ENCODE measurements at regions not wholly inside any gene's neighbourhood (a gene's known extent, or its start where the extent isn't known, plus 50 kb on each side); places are given as distances from the start of the nearest gene placed in this dataset.

DNA sequence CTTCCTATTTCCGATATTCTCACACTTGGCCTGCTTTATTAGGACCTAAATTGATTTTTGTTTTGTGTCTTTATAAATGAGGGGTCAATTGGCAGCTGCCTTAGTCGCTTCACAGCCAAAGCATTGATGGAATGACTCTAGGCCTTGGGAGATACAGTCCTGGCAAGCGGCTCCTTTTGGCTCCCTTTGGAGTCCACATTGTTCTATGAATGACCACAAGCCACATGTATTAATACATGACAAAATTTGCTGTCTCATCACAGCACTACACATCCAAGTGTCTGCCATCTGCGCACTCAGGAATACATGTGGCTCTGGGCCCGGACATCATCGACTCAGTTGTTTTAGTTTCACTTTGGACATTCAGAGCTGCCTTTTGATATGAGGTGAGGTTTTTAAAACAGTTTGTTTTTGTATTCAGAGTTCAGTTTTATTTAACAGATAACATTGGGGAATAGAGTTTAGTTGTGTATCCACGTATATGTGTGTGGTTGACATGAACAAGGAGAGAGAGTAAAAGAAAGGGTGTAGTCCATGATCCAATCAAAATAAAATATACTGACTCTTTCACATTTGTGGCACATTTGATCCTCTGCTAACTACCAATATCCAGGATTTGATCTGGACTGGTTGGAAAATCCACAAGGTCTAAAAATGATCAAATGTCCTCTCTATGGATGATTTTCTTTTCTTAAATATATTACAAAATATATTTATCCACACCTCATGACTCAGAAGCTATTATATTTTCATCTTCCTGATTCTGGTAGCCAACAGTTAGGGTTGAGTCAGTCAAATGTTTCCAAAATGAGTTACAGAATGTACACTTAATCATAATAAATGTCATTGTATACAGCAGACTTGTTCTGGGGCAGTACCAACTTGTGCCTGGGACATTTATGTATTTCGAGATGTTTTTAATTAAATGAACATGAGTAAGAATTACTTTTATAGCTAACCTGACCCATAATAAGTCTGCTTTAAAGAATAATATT, 114.0 kb upstream of the MTAP start:
- TF ChIP-seq, protein P1, sequence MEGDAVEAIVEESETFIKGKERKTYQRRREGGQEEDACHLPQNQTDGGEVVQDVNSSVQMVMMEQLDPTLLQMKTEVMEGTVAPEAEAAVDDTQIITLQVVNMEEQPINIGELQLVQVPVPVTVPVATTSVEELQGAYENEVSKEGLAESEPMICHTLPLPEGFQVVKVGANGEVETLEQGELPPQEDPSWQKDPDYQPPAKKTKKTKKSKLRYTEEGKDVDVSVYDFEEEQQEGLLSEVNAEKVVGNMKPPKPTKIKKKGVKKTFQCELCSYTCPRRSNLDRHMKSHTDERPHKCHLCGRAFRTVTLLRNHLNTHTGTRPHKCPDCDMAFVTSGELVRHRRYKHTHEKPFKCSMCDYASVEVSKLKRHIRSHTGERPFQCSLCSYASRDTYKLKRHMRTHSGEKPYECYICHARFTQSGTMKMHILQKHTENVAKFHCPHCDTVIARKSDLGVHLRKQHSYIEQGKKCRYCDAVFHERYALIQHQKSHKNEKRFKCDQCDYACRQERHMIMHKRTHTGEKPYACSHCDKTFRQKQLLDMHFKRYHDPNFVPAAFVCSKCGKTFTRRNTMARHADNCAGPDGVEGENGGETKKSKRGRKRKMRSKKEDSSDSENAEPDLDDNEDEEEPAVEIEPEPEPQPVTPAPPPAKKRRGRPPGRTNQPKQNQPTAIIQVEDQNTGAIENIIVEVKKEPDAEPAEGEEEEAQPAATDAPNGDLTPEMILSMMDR (IDR thresholded peaks at IDR 0.05; ENCODE audit: borderline replicate concordance, extremely low read depth, insufficient read depth), result no peak
- no peak overlapping the region for H3K27ac ChIP-seq (ENCODE audit: low read depth in 2 of 2, low read length in 2 of 2)
- H3K36me3 ChIP-seq (ENCODE audit: control insufficient read depth in 2 of 3, insufficient read depth in 3 of 3, low read length in 3 of 3), result no peaks in the 10 kb centered on the region
- no peak overlapping the region for H3K9ac ChIP-seq (ENCODE audit: low read length in 3 of 3)
- H3K9me3 ChIP-seq (ENCODE audit: control insufficient read depth in 2 of 3, insufficient read depth in 1 of 3, low read length in 3 of 3), result no peaks in the 10 kb centered on the region
- no peaks in the 10 kb centered on the region for H3K4me1 ChIP-seq (ENCODE audit: control insufficient read depth in 2 of 3, insufficient read depth in 2 of 3, low read depth in 1 of 3, low read length in 3 of 3)
- DNase-seq, result no peak
- H3K27me3 ChIP-seq (ENCODE audit: control insufficient read depth, insufficient read depth, low read length), result no peaks in the 10 kb centered on the region
- FAIRE-seq, result no peak
- intact Hi-C loops (cut with DNase I), result no loop called here
- no peak overlapping the region for H3K4me3 ChIP-seq (ENCODE audit: low read length in 3 of 3)

GRCh38 chr9:21689854-21690253, 112.6 kb upstream of the MTAP start:
- Histone ChIP-seq H3K4me1 (ENCODE audit: control insufficient read depth in 2 of 3, insufficient read depth in 2 of 3, low read depth in 1 of 3, low read length in 3 of 3) (no peaks in the 10 kb centered on the region), H3K9me3 (ENCODE audit: control insufficient read depth in 2 of 3, insufficient read depth in 1 of 3, low read length in 3 of 3) (no peaks in the 10 kb centered on the region), H3K4me3 (ENCODE audit: low read length in 3 of 3) (no peak overlapping the region), H3K27ac (ENCODE audit: low read depth in 2 of 2, low read length in 2 of 2) (no peak overlapping the region), H3K36me3 (ENCODE audit: control insufficient read depth in 2 of 3, insufficient read depth in 3 of 3, low read length in 3 of 3) (no peaks in the 10 kb centered on the region), H3K27me3 (ENCODE audit: control insufficient read depth, insufficient read depth, low read length) (no peaks in the 10 kb centered on the region), H3K9ac (ENCODE audit: low read length in 3 of 3) (no peak overlapping the region)
- TF ChIP-seq, protein P1 (IDR thresholded peaks at IDR 0.05; ENCODE audit: borderline replicate concordance, extremely low read depth, insufficient read depth), result no peak
- FAIRE-seq, result no peak
- intact Hi-C loops (cut with DNase I), result no loop called here
- DNase-seq, result no peak

- Histone ChIP-seq H3K4me1 (ENCODE audit: control insufficient read depth in 2 of 3, insufficient read depth in 2 of 3, low read depth in 1 of 3, low read length in 3 of 3) (no peaks in the 10 kb centered on the region), H3K27ac (ENCODE audit: low read depth in 2 of 2, low read length in 2 of 2) (no peak overlapping the region)
- FAIRE-seq, result no peak
Observed at GRCh38 chr9:21690561-21690960, 111.9 kb upstream of the MTAP start.

More at GRCh38 chr9:21690561-21690960, 111.9 kb upstream of the MTAP start:
- H3K9me3 ChIP-seq (ENCODE audit: control insufficient read depth in 2 of 3, insufficient read depth in 1 of 3, low read length in 3 of 3), result no peaks in the 10 kb centered on the region
- H3K27me3 ChIP-seq (ENCODE audit: control insufficient read depth, insufficient read depth, low read length), result no peaks in the 10 kb centered on the region
- no peak overlapping the region for H3K4me3 ChIP-seq (ENCODE audit: low read length in 3 of 3)
- no peak for DNase-seq
- no peak overlapping the region for H3K9ac ChIP-seq (ENCODE audit: low read length in 3 of 3)
- TF ChIP-seq, protein P1 (IDR thresholded peaks at IDR 0.05; ENCODE audit: borderline replicate concordance, extremely low read depth, insufficient read depth), result no peak
- intact Hi-C loops (cut with DNase I), result no loop called here
- no peaks in the 10 kb centered on the region for H3K36me3 ChIP-seq (ENCODE audit: control insufficient read depth in 2 of 3, insufficient read depth in 3 of 3, low read length in 3 of 3)

All from kidney (tissue), 13 donors.